Upper lobe of left lung (tissue), 6 donors: ENCODE measurements at regions not wholly inside any gene's neighbourhood (a gene's known extent, or its start where the extent isn't known, plus 50 kb on each side); places are given as distances from the start of the nearest gene placed in this dataset.
"Not testable (repeated sequence)": the region's sequence is repeated elsewhere in the genome, so short reads cannot be mapped to it uniquely, and the experiment has no call there.

Experiments used
- ATAC-seq, 2 donors: fragments of 200-7000 bp; cut with Tn5 transposase; one replicate each; pipeline ENCODE4 v1.9.1; 2022; ENCODE audit warnings: mild to moderate bottlenecking in 2 of 2, moderate library complexity in 2 of 2; ENCODE audit not compliant: low FRiP score in 2 of 2
- DNase-seq, 2 donors: peaks; one replicate each; pipeline ENCODE4 v3.0.0-alpha.2; 2019 to 2020
- H3K27ac ChIP-seq, 4 donors: fragments of 200-600 bp; sonication (generic); one replicate each; pipeline ENCODE4 v1.5.1; 2016 to 2019
- H3K27me3 ChIP-seq, 4 donors: fragments of 200-600 bp; sonication (generic); one replicate each; pipeline ENCODE4 v1.5.1; 2017 to 2019
- H3K36me3 ChIP-seq, 4 donors: fragments of 200-600 bp; sonication (generic); one replicate each; pipeline ENCODE4 v1.5.1; 2016 to 2019
- H3K4me1 ChIP-seq, 4 donors: fragments of 200-600 bp; sonication (generic); one replicate each; pipeline ENCODE4 v1.5.1; 2018 to 2019
- H3K4me3 ChIP-seq, 4 donors: fragments of 200-600 bp; sonication (generic); one replicate each; pipeline ENCODE4 v1.5.1; 2017 to 2019; ENCODE audit warnings: mild to moderate bottlenecking in 2 of 4, moderate library complexity in 1 of 4
- H3K9me3 ChIP-seq, 4 donors: fragments of 200-600 bp; sonication (generic); one replicate each; pipeline ENCODE4 v1.5.1; 2018 to 2019
- WGBS, 2 donors: methylation state at CpG; one replicate each; pipeline ENCODE4 v1.1.5; 2017 to 2018; 5-methylcytosine and 5-hydroxymethylcytosine counted together
- donor health status: DM: no; HTN: no; CAD: no; lungs with moderate emphysema.
- donor health status: DM: no; HTN: yes; CAD: no; lungs with severe emphysema.

- ATAC-seq (peak in 1 of 2 donors; percentile 0), DNase-seq (peak in 1 of 2 donors; percentile 29)
- WGBS, 2 donors, result 72 to 74% methylated on average over 9 to 10 of the region's 10 CpGs
- H3K4me1 ChIP-seq, H3K27ac ChIP-seq, H3K4me3 ChIP-seq, H3K27me3 ChIP-seq, H3K36me3 ChIP-seq: not testable (repeated sequence)
- H3K9me3 ChIP-seq, result peaks cover 0 to 44% (median 25%) of the 10 kb centered on the region in 4 donors
These were observed 143.6 kb upstream of the TPTE start for GRCh38 chr21:10377758-10378157.

- not testable (repeated sequence) for H3K4me3 ChIP-seq, ATAC-seq, DNase-seq, H3K27me3 ChIP-seq, H3K27ac ChIP-seq, H3K4me1 ChIP-seq, H3K36me3 ChIP-seq
- peaks cover 0 to 58% (median 31%) of the 10 kb centered on the region in 4 donors for H3K9me3 ChIP-seq
- WGBS, 2 donors, result 81 to 86% methylated on average over 9 of the region's 9 CpGs
These were observed 141.6 kb upstream of the TPTE start for GRCh38 chr21:10379816-10380215.

DNA sequence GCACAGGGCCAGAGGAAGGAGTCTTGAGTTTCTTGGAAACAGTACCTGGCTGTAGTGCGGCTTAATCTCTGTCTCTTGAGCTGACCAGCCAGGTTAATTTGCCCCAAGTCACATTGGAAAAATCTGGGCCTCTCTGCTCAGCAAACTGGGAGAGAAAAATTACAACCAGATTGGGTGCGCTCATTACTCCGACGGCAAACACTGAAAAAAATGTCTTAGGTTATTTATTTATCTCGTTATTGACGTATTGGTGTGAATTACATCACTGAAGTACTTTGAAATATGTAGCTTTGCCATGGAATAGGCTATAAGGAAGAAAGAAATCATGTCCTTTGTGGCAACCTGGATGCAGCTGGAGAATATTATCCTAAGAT is 139.7 kb upstream of the TPTE start:
- not testable (repeated sequence) for H3K4me1 ChIP-seq, H3K36me3 ChIP-seq, ATAC-seq, H3K27ac ChIP-seq, DNase-seq, H3K27me3 ChIP-seq, H3K4me3 ChIP-seq
- peaks cover 0 to 65% (median 39%) of the 10 kb centered on the region in 4 donors for H3K9me3 ChIP-seq
- 73 to 79% methylated on average over 6 of the region's 6 CpGs for WGBS, 2 donors

DNA sequence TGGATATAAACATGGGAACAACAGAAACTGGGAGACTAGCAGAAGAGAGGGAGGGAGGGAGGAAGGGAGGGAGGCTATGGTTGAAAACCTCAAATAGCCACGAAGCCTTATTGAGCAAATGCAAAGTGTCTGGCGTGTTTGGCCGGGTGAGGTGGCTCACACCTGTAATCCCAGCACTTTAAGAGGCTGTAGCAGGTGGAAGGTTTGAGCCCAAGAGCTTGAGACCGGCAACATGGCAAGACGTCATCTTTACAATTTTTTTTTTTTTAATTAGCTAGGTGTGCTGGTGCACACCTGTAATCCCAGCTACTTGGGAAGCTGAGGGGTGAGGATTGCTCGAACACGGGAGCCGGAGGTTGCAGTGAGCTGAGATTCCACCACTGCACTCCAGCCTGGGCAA is 139.2 kb upstream of the TPTE start:
- WGBS, 2 donors, result 64 to 69% methylated on average over 8 of the region's 8 CpGs
- H3K9me3 ChIP-seq, result peaks cover 0 to 64% (median 39%) of the 10 kb centered on the region in 4 donors
- H3K36me3 ChIP-seq, H3K4me1 ChIP-seq, DNase-seq, H3K27ac ChIP-seq, H3K4me3 ChIP-seq, H3K27me3 ChIP-seq: not testable (repeated sequence)
- peak in 1 of 2 donors; percentile 2 for ATAC-seq

DNA sequence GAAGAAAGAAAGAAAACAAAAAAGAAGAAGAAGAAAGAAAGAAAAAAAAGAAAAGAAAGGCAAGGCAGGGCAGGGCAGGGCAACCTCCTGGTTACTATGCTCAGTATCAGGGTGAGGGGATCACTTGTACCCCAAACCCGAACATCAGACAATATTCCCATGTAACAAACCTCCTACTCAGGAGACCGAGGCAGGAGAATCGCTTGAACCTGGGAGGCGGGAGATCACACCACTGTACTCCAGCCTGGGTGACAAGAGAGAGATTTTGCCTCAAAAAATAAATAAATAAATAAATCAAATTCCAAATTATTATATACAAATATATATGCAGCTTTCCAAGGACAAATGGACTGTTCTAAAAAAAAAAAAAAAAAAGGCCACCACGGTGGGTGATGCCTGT is 138.8 kb upstream of the TPTE start:
- H3K4me1 ChIP-seq, DNase-seq, H3K36me3 ChIP-seq, H3K27me3 ChIP-seq, H3K27ac ChIP-seq, ATAC-seq, H3K4me3 ChIP-seq: not testable (repeated sequence)
- 57 to 60% methylated on average over 5 of the region's 5 CpGs for WGBS, 2 donors
- peaks cover 0 to 65% (median 37%) of the 10 kb centered on the region in 4 donors for H3K9me3 ChIP-seq

- 76 to 81% methylated on average over 10 of the region's 10 CpGs for WGBS, 2 donors
- peaks cover 0 to 59% (median 35%) of the 10 kb centered on the region in 4 donors for H3K9me3 ChIP-seq
- H3K27ac ChIP-seq, H3K4me1 ChIP-seq, H3K27me3 ChIP-seq, DNase-seq, H3K4me3 ChIP-seq, ATAC-seq, H3K36me3 ChIP-seq: not testable (repeated sequence)
These were observed 137.8 kb upstream of the TPTE start for GRCh38 chr21:10383571-10383970.

GRCh38 chr21:10384304-10384861 is 137.0 kb upstream of the TPTE start:
- H3K9me3 ChIP-seq, result peaks cover 0 to 57% (median 35%) of the 10 kb centered on the region in 4 donors
- DNase-seq, result not testable (repeated sequence)
- whole genome bisulfite sequencing, 2 donors, result 48 to 50% methylated on average over 3 of the region's 3 CpGs

DNA sequence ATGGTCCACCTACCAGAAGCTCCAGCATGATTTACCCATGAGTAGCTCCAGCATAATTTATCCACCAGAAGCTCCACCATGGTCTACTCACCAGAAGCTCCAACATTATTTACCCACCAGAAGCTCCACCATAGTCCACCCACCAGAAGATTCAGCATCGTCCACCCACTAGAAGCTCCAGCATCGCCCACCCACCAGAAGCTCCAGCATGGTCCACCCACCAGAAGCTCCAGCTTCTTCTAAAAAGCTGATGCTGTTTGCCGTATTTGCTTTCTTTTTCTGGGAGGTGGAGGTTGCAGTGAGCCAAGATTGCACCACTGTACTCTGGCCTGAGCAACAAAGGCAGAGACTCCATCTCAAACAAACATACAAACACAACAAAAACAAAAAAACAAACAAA is 136.2 kb upstream of the TPTE start:
- not testable (repeated sequence) for H3K4me3 ChIP-seq, DNase-seq, ATAC-seq, H3K27me3 ChIP-seq, H3K36me3 ChIP-seq, H3K27ac ChIP-seq, H3K4me1 ChIP-seq
- peaks cover 0 to 56% (median 31%) of the 10 kb centered on the region in 4 donors for H3K9me3 ChIP-seq
- 71 to 72% methylated on average over 3 of the region's 3 CpGs for WGBS, 2 donors

More at GRCh38 chr21:10384304-10384861, 137.0 kb upstream of the TPTE start:
- H3K27ac ChIP-seq, H3K4me1 ChIP-seq, H3K36me3 ChIP-seq, H3K4me3 ChIP-seq, ATAC-seq, H3K27me3 ChIP-seq: not testable (repeated sequence)

GRCh38 chr21:10385898-10386527 is 135.4 kb upstream of the TPTE start:
- not testable (repeated sequence) for H3K4me3 ChIP-seq, H3K27ac ChIP-seq, DNase-seq, H3K27me3 ChIP-seq, H3K36me3 ChIP-seq, H3K4me1 ChIP-seq
- peak; percentile 16 to 21 for ATAC-seq
- peaks cover 0 to 52% (median 25%) of the 10 kb centered on the region in 4 donors for H3K9me3 ChIP-seq
- WGBS, 2 donors, result 66 to 68% methylated on average over 13 of the region's 13 CpGs

DNA sequence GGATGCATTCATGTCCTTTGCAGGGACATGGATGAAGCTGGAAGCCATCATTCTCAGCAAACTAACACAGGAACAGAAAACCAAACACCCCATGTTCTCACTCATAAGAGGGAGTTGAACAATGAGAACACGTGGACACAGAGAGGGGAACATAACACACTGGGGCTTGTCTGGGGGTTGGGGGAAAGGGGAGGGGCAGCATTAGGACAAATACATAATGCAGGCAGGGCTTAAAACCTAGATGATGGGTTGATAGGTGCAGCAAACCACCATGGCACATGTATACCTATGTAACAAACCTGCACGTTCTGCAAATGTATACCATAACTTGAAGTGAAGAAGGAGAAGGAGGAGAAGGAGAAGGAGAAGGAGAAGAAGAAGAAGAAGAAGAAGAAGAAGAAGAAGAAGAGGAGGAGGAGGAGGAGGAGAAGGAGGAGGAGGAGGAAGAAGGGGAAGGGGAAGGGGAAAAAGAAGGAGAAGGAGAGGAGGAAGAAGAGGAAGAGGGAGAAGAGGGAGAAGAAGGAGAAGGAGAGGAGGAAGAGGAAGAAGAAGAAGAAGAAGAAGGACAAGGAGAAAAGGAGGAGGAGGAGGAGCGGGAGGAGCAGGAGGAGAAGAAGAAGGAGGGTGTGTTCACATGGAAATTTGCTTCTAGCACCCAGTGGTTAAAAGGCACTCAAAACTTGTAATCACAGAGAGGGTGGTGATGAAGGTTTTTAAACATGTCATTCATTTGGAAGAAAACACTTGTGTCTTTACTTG is 133.5 kb upstream of the TPTE start:
- 42 to 58% methylated on average over 3 of the region's 3 CpGs for WGBS, 2 donors
- DNase-seq, H3K36me3 ChIP-seq, H3K27ac ChIP-seq, H3K27me3 ChIP-seq, H3K4me1 ChIP-seq, ATAC-seq, H3K4me3 ChIP-seq: not testable (repeated sequence)
- H3K9me3 ChIP-seq, result peaks cover 0 to 42% (median 21%) of the 10 kb centered on the region in 4 donors

- not testable (repeated sequence) for H3K27me3 ChIP-seq, H3K36me3 ChIP-seq, H3K4me3 ChIP-seq, DNase-seq, ATAC-seq, H3K4me1 ChIP-seq, H3K27ac ChIP-seq
- H3K9me3 ChIP-seq, result peaks cover 0 to 34% (median 18%) of the 10 kb centered on the region in 4 donors
- 58 to 64% methylated on average over 9 of the region's 9 CpGs for WGBS, 2 donors
These were observed 132.8 kb upstream of the TPTE start for GRCh38 chr21:10388625-10389024.

GRCh38 chr21:10392301-10392700 is 129.1 kb upstream of the TPTE start:
- DNase-seq, H3K27me3 ChIP-seq, H3K36me3 ChIP-seq, H3K4me3 ChIP-seq, H3K27ac ChIP-seq, H3K4me1 ChIP-seq: not testable (repeated sequence)
- WGBS, 2 donors, result 40% methylated on average over 1 of the region's 1 CpG; no CpG with 5 or more reads in 1 of the 2 donors
- H3K9me3 ChIP-seq, result peaks cover 0 to 12% (median 6%) of the 10 kb centered on the region in 4 donors
- peak in 1 of 2 donors; percentile 5 for ATAC-seq

DNA sequence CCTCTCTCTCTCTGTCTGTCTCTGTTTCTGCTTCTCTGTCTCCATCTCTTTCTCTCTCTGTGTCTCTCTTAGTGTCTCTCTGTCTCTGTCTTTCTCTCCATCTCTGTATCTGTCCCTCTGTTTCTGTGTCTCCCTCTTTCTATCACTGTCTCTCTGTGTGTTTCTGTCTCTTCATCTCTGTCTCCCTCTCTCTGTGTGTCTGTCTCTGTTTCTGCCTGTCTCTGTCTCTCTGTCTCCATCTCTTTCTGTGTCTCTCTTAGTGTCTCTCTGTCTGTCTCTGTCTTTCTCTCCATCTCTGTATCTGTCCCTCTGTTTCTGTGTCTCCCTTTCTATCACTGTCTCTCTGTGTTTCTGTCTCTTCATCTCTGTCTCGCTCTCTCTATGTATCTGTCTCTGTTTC is 125.4 kb upstream of the TPTE start:
- 43 to 70% methylated on average over 1 of the region's 1 CpG for WGBS, 2 donors
- not testable (repeated sequence) for H3K36me3 ChIP-seq, ATAC-seq, H3K4me3 ChIP-seq, H3K9me3 ChIP-seq, H3K27ac ChIP-seq, H3K27me3 ChIP-seq, DNase-seq, H3K4me1 ChIP-seq
